Gastroesophageal sphincter (tissue), 4 donors: ENCODE measurements at regions not wholly inside any gene's neighbourhood (a gene's known extent, or its start where the extent isn't known, plus 50 kb on each side); places are given as distances from the start of the nearest gene placed in this dataset.

Experiments used
- ATAC-seq: fragments of 150-250 bp; one replicate; pipeline ENCODE4 v1.9.1; 2016; ENCODE audit warnings: mild to moderate bottlenecking, moderate library complexity
- H3K27ac ChIP-seq, 4 donors: fragments of 200-600 bp; sonication (generic) in 3 of 4; 1 replicate in 3 of 4; 2 replicates in 1 of 4; pipeline ENCODE4 v1.5.1; 2016 to 2019
- H3K27me3 ChIP-seq: fragments of 200-600 bp; sonication (generic); one replicate; pipeline ENCODE4 v1.5.1; 2019
- H3K36me3 ChIP-seq, 2 donors: fragments of 200-600 bp; sonication (generic); one replicate each; pipeline ENCODE4 v1.5.1; 2019; ENCODE audit warnings: control low read depth in 1 of 2
- H3K4me1 ChIP-seq, 3 donors: fragments of 200-600 bp; sonication (generic); 1 replicate in 2 of 3; 2 replicates in 1 of 3; pipeline ENCODE4 v1.5.1; 2016 to 2019; ENCODE audit warnings: control low read depth in 2 of 3
- H3K4me3 ChIP-seq, 2 donors: fragments of 200-600 bp; sonication (generic); one replicate each; pipeline ENCODE4 v1.5.1; 2019; ENCODE audit warnings: mild to moderate bottlenecking in 1 of 2, moderate library complexity in 1 of 2
- H3K9me3 ChIP-seq, 3 donors: fragments of 200-600 bp; sonication (generic); one replicate each; pipeline ENCODE4 v1.5.1; 2017 to 2019; ENCODE audit warnings: control low read depth in 2 of 3
- CTCF ChIP-seq, 4 experiments: fragments of 200-600 bp in 2 of 4; fragments of 450-650 bp in 2 of 4; sonication (generic) in 1 of 4; IDR thresholded peaks; one replicate each; pipeline ENCODE4 v1.5.1; 2017 to 2019; ENCODE audit warnings: antibody characterized with exemption in 4 of 4, mild to moderate bottlenecking in 2 of 4, moderate library complexity in 2 of 4
- EP300 ChIP-seq: sonication (generic); formaldehyde crosslinking; IDR thresholded peaks from one replicate; pipeline ENCODE4 v1.6.1; 2017; ENCODE audit warnings: antibody characterized with exemption, mild to moderate bottlenecking
- POLR2A ChIP-seq, 2 donors: fragments of 450-650 bp; IDR thresholded peaks; one replicate each; pipeline ENCODE4 v1.6.1; 2017; ENCODE audit warnings: antibody characterized with exemption in 2 of 2, mild to moderate bottlenecking in 2 of 2, moderate library complexity in 1 of 2
- POLR2AphosphoS5 ChIP-seq: sonication (generic); formaldehyde crosslinking; IDR thresholded peaks from one replicate; pipeline ENCODE4 v1.6.1; 2017; ENCODE audit warnings: antibody characterized with exemption
- WGBS, 2 donors: methylation state at CpG; one replicate each; pipeline ENCODE4 v1.1.5; 2018; ENCODE audit warnings: low coverage in 1 of 2; 5-methylcytosine and 5-hydroxymethylcytosine counted together

GRCh38 chr12:87679251-87679650, 349.9 kb downstream of the C12orf50 start:
- H3K27me3 ChIP-seq, result no peaks in the 10 kb centered on the region
- no peak for ATAC-seq
- no peaks in the 10 kb centered on the region for H3K9me3 ChIP-seq
- TF ChIP-seq EP300 (no peak), POLR2AphosphoS5 (no peak), CTCF (IDR thresholded peaks at IDR 0.05) (no peak), POLR2A (IDR thresholded peaks at IDR 0.05) (no peak)
- no peak overlapping the region for H3K4me3 ChIP-seq
- 53 to 73% methylated on average over 2 of the region's 2 CpGs for WGBS, 2 donors
- no peak overlapping the region for H3K27ac ChIP-seq
- no peaks in the 10 kb centered on the region for H3K4me1 ChIP-seq
- no peaks in the 10 kb centered on the region for H3K36me3 ChIP-seq

GRCh38 chr12:87678453-87678852, 350.7 kb downstream of the C12orf50 start:
- no peak overlapping the region for H3K4me3 ChIP-seq
- no peaks in the 10 kb centered on the region for H3K4me1 ChIP-seq
- H3K27ac ChIP-seq, result no peak overlapping the region
- TF ChIP-seq POLR2A (IDR thresholded peaks at IDR 0.05) (no peak), EP300 (no peak), POLR2AphosphoS5 (no peak), CTCF (IDR thresholded peaks at IDR 0.05) (no peak)
- no peaks in the 10 kb centered on the region for H3K27me3 ChIP-seq
- H3K36me3 ChIP-seq, result no peaks in the 10 kb centered on the region
- no peaks in the 10 kb centered on the region for H3K9me3 ChIP-seq
- no peak for ATAC-seq

GRCh38 chr12:87676731-87677130, 352.5 kb downstream of the C12orf50 start:
- no peak for TF ChIP-seq POLR2A (IDR thresholded peaks at IDR 0.05)
- TF ChIP-seq POLR2AphosphoS5, result no peak
- no peak for TF ChIP-seq CTCF (IDR thresholded peaks at IDR 0.05)
- no peak for TF ChIP-seq EP300
- no peak for ATAC-seq
- H3K27me3 ChIP-seq, result no peaks in the 10 kb centered on the region
- no peak overlapping the region for H3K27ac ChIP-seq
- H3K36me3 ChIP-seq, result no peaks in the 10 kb centered on the region
- no peak overlapping the region for H3K4me3 ChIP-seq
- H3K9me3 ChIP-seq, result no peaks in the 10 kb centered on the region
- H3K4me1 ChIP-seq, result no peaks in the 10 kb centered on the region

GRCh38 chr12:87671757-87672156, 357.4 kb downstream of the C12orf50 start:
- no peaks in the 10 kb centered on the region for H3K4me1 ChIP-seq
- no peak overlapping the region for H3K27ac ChIP-seq
- WGBS, 2 donors, result 93 to 98% methylated on average over 3 to 4 of the region's 4 CpGs
- ATAC-seq, result no peak
- no peak overlapping the region for H3K4me3 ChIP-seq
- no peaks in the 10 kb centered on the region for H3K9me3 ChIP-seq
- no peaks in the 10 kb centered on the region for H3K27me3 ChIP-seq
- H3K36me3 ChIP-seq, result no peaks in the 10 kb centered on the region
- TF ChIP-seq POLR2AphosphoS5 (no peak), EP300 (no peak), CTCF (IDR thresholded peaks at IDR 0.05) (no peak), POLR2A (IDR thresholded peaks at IDR 0.05) (no peak)

- WGBS, 2 donors, result 81 to 97% methylated on average over 3 to 7 of the region's 7 CpGs
- Histone ChIP-seq H3K9me3 (no peaks in the 10 kb centered on the region), H3K27me3 (no peaks in the 10 kb centered on the region), H3K36me3 (no peaks in the 10 kb centered on the region), H3K4me1 (no peaks in the 10 kb centered on the region), H3K27ac (no peak overlapping the region), H3K4me3 (no peak overlapping the region)
- TF ChIP-seq CTCF (IDR thresholded peaks at IDR 0.05) (no peak), POLR2A (IDR thresholded peaks at IDR 0.05) (no peak), EP300 (no peak), POLR2AphosphoS5 (no peak)
- no peak for ATAC-seq
Observed at GRCh38 chr12:87670448-87670847, 358.8 kb downstream of the C12orf50 start.
